GM23338 (cell line): ENCODE measurements at regions not wholly inside any gene's neighbourhood (a gene's known extent, or its start where the extent isn't known, plus 50 kb on each side); places are given as distances from the start of the nearest gene placed in this dataset.

ENCODE experiments used
- ATAC-seq: fragments of 200-7000 bp; cut with Tn5 transposase; 3 replicates; pipeline ENCODE4 v1.9.1; 2020
- DNase-seq: peaks from one replicate; pipeline ENCODE4 v3.0.0-alpha.2; 2015; ENCODE audit warnings: low spot score
- H2AFZ ChIP-seq: fragments of 200-600 bp; sonication (generic); 2 replicates; pipeline ENCODE4 v1.8.0; 2016; ENCODE audit warnings: antibody characterized with exemption, mild to moderate bottlenecking, moderate library complexity
- H3F3A ChIP-seq: fragments of 200-600 bp; sonication (generic); replicated peaks from 2 replicates; pipeline ENCODE4 v1.8.0; 2017; ENCODE audit warnings: antibody characterized with exemption, mixed run types, low read depth
- H3K27ac ChIP-seq: fragments of 200-600 bp; sonication (generic); 2 replicates; pipeline ENCODE4 v1.6.1; 2016; ENCODE audit warnings: low read depth
- H3K27me3 ChIP-seq: fragments of 200-600 bp; sonication (generic); 2 replicates; pipeline ENCODE4 v1.8.0; 2016; ENCODE audit warnings: mild to moderate bottlenecking, mixed run types, moderate library complexity; ENCODE audit not compliant: insufficient read depth
- H3K36me3 ChIP-seq: fragments of 200-600 bp; sonication (generic); 2 replicates; pipeline ENCODE4 v1.8.0; 2016; ENCODE audit warnings: mild to moderate bottlenecking; ENCODE audit not compliant: insufficient read depth
- H3K4me1 ChIP-seq: fragments of 200-600 bp; sonication (generic); 2 replicates; pipeline ENCODE4 v1.8.0; 2016; ENCODE audit warnings: mild to moderate bottlenecking, moderate library complexity; ENCODE audit not compliant: insufficient read depth
- H3K4me2 ChIP-seq: fragments of 200-600 bp; sonication (generic); 2 replicates; pipeline ENCODE4 v1.7.1; 2017; ENCODE audit warnings: mixed run types
- H3K4me3 ChIP-seq: fragments of 200-600 bp; sonication (generic); 2 replicates; pipeline ENCODE4 v1.6.1; 2016; ENCODE audit warnings: mixed run types
- H3K79me2 ChIP-seq: fragments of 200-600 bp; sonication (generic); replicated peaks from 2 replicates; pipeline ENCODE4 v1.8.0; 2017; ENCODE audit warnings: mild to moderate bottlenecking; ENCODE audit not compliant: insufficient read depth
- H3K9me2 ChIP-seq: fragments of 200-600 bp; sonication (generic); 2 replicates; pipeline ENCODE4 v1.8.0; 2017; ENCODE audit not compliant: insufficient read depth
- H4K20me1 ChIP-seq: fragments of 200-600 bp; sonication (generic); replicated peaks from 2 replicates; pipeline ENCODE4 v1.8.0; 2017; ENCODE audit warnings: mild to moderate bottlenecking; ENCODE audit not compliant: insufficient read depth
- H3K27ac Mint-ChIP-seq: 2 replicates; pipeline ENCODE4 v1.8.0; 2020; ENCODE audit warnings: inconsistent platforms, mild to moderate bottlenecking, moderate library complexity, mixed read lengths
- H3K27me3 Mint-ChIP-seq: 3 replicates; pipeline ENCODE4 v1.8.0; 2022; ENCODE audit warnings: low read depth, mild to moderate bottlenecking, moderate library complexity, mixed read lengths, inconsistent platforms; ENCODE audit not compliant: insufficient read depth, poor library complexity
- H3K36me3 Mint-ChIP-seq: 3 replicates; pipeline ENCODE4 v1.8.0; 2021; ENCODE audit warnings: low read depth, mild to moderate bottlenecking, inconsistent platforms, moderate library complexity, mixed read lengths
- H3K4me1 Mint-ChIP-seq: 3 replicates; pipeline ENCODE4 v1.8.0; 2020; ENCODE audit warnings: mild to moderate bottlenecking, inconsistent platforms, mixed read lengths
- H3K4me3 Mint-ChIP-seq: 3 replicates; pipeline ENCODE4 v1.8.0; 2021; ENCODE audit warnings: moderate library complexity, mild to moderate bottlenecking, inconsistent platforms, mixed read lengths
- H3K9me3 Mint-ChIP-seq: 3 replicates; pipeline ENCODE4 v1.8.0; 2020; ENCODE audit warnings: moderate library complexity, mild to moderate bottlenecking, inconsistent platforms, mixed read lengths
- CREB1 ChIP-seq: fragments of 250-450 bp; sonication (Bioruptor Pico); IDR thresholded peaks from 2 replicates; pipeline ENCODE4 v1.5.0; 2020; ENCODE audit warnings: low read depth, mild to moderate bottlenecking, moderate library complexity
- ETS1 ChIP-seq: IDR thresholded peaks from 2 replicates; pipeline ENCODE4 v1.6.1; 2016; ENCODE audit warnings: antibody characterized with exemption
- EZH2 ChIP-seq: fragments of 200-600 bp; sonication (generic); IDR thresholded peaks from one replicate; pipeline ENCODE4 v1.8.0; 2017; ENCODE audit warnings: antibody characterized with exemption, mild to moderate bottlenecking, low read depth; ENCODE audit not compliant: unreplicated experiment
- EZH2phosphoT487 ChIP-seq: fragments of 200-600 bp; sonication (generic); IDR thresholded peaks from one replicate; pipeline ENCODE4 v1.8.1; 2018; ENCODE audit warnings: antibody characterized with exemption; ENCODE audit not compliant: unreplicated experiment
- JUNB ChIP-seq: IDR thresholded peaks from one replicate; pipeline ENCODE4 v1.6.1; 2016; ENCODE audit warnings: antibody characterized with exemption; ENCODE audit not compliant: unreplicated experiment
- NANOG ChIP-seq: IDR thresholded peaks from 2 replicates; pipeline ENCODE4 v1.6.1; 2016; ENCODE audit warnings: antibody characterized with exemption, borderline replicate concordance
- POLR2AphosphoS5 ChIP-seq: IDR thresholded peaks from 2 replicates; pipeline ENCODE4 v1.6.1; 2016; ENCODE audit warnings: antibody characterized with exemption, low read depth
- REST ChIP-seq: IDR thresholded peaks from one replicate; pipeline ENCODE4 v1.6.1; 2018; ENCODE audit warnings: antibody characterized with exemption; ENCODE audit not compliant: unreplicated experiment
- STAT1 ChIP-seq: IDR thresholded peaks from one replicate; pipeline ENCODE4 v1.6.1; 2016; ENCODE audit warnings: antibody characterized with exemption; ENCODE audit not compliant: unreplicated experiment
- ZNF114 ChIP-seq: fragments of 250-450 bp; sonication (Bioruptor Pico); IDR thresholded peaks from 2 replicates; pipeline ENCODE4 v1.5.0; 2020; ENCODE audit warnings: mild to moderate bottlenecking, moderate library complexity
- ZNF331 ChIP-seq: fragments of 250-450 bp; sonication (Bioruptor Pico); IDR thresholded peaks from 2 replicates; pipeline ENCODE4 v1.5.0; 2020; ENCODE audit warnings: low read depth, mild to moderate bottlenecking, moderate library complexity
- TF ChIP-seq, protein P1 (sequence below), 2 experiments: fragments of 200-600 bp in 1 of 2; sonication (generic) in 1 of 2; conservative IDR thresholded peaks; 2 replicates each; pipeline versions ENCODE4 v1.5.1 to v1.6.1; 2016 to 2017; ENCODE audit warnings: antibody characterized with exemption in 2 of 2, low read depth in 2 of 2, mild to moderate bottlenecking in 2 of 2, moderate library complexity in 1 of 2
- TF ChIP-seq, protein P2 (sequence below): fragments of 250-450 bp; sonication (Bioruptor Pico); IDR thresholded peaks from 2 replicates; pipeline ENCODE4 v1.5.0; 2020; ENCODE audit warnings: mild to moderate bottlenecking, moderate library complexity

GRCh38 chr2:173741759-173742158, 223.4 kb downstream of the SP3 start:
- H3K79me2 ChIP-seq: no peaks in the 10 kb centered on the region
- Mint-ChIP-seq H3K36me3 (no peaks in the 10 kb centered on the region), H3K27me3 (peaks cover 2% of the 10 kb centered on the region), H3K9me3 (peaks cover 4% of the 10 kb centered on the region; the same call in 1 of the 3 replicates), H3K27ac (no peak overlapping the region), H3K4me1 (peaks cover 8% of the 10 kb centered on the region; the same call in 2 of the 3 replicates), H3K4me3 (no peak overlapping the region)
- no peak for DNase-seq
- no peaks in the 10 kb centered on the region for H3F3A ChIP-seq
- no peak overlapping the region for H3K4me2 ChIP-seq
- no peak overlapping the region for H3K4me3 ChIP-seq
- H4K20me1 ChIP-seq: no peaks in the 10 kb centered on the region
- H3K9me2 ChIP-seq: no peaks in the 10 kb centered on the region
- H2AFZ ChIP-seq: no peak overlapping the region
- TF ChIP-seq POLR2AphosphoS5 (no peak), CREB1 (no peak), EZH2phosphoT487 (no peak), JUNB (no peak), ZNF114 (no peak), ETS1 (no peak), ZNF331 (CRISPR knock-in tag) (no peak), REST (no peak), STAT1 (no peak), NANOG (no peak), EZH2 (no peak)
- TF ChIP-seq, protein P1, sequence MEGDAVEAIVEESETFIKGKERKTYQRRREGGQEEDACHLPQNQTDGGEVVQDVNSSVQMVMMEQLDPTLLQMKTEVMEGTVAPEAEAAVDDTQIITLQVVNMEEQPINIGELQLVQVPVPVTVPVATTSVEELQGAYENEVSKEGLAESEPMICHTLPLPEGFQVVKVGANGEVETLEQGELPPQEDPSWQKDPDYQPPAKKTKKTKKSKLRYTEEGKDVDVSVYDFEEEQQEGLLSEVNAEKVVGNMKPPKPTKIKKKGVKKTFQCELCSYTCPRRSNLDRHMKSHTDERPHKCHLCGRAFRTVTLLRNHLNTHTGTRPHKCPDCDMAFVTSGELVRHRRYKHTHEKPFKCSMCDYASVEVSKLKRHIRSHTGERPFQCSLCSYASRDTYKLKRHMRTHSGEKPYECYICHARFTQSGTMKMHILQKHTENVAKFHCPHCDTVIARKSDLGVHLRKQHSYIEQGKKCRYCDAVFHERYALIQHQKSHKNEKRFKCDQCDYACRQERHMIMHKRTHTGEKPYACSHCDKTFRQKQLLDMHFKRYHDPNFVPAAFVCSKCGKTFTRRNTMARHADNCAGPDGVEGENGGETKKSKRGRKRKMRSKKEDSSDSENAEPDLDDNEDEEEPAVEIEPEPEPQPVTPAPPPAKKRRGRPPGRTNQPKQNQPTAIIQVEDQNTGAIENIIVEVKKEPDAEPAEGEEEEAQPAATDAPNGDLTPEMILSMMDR (conservative IDR thresholded peaks at IDR 0.05; ENCODE audit: low read depth in 2 of 2): no peak
- TF ChIP-seq, protein P2, sequence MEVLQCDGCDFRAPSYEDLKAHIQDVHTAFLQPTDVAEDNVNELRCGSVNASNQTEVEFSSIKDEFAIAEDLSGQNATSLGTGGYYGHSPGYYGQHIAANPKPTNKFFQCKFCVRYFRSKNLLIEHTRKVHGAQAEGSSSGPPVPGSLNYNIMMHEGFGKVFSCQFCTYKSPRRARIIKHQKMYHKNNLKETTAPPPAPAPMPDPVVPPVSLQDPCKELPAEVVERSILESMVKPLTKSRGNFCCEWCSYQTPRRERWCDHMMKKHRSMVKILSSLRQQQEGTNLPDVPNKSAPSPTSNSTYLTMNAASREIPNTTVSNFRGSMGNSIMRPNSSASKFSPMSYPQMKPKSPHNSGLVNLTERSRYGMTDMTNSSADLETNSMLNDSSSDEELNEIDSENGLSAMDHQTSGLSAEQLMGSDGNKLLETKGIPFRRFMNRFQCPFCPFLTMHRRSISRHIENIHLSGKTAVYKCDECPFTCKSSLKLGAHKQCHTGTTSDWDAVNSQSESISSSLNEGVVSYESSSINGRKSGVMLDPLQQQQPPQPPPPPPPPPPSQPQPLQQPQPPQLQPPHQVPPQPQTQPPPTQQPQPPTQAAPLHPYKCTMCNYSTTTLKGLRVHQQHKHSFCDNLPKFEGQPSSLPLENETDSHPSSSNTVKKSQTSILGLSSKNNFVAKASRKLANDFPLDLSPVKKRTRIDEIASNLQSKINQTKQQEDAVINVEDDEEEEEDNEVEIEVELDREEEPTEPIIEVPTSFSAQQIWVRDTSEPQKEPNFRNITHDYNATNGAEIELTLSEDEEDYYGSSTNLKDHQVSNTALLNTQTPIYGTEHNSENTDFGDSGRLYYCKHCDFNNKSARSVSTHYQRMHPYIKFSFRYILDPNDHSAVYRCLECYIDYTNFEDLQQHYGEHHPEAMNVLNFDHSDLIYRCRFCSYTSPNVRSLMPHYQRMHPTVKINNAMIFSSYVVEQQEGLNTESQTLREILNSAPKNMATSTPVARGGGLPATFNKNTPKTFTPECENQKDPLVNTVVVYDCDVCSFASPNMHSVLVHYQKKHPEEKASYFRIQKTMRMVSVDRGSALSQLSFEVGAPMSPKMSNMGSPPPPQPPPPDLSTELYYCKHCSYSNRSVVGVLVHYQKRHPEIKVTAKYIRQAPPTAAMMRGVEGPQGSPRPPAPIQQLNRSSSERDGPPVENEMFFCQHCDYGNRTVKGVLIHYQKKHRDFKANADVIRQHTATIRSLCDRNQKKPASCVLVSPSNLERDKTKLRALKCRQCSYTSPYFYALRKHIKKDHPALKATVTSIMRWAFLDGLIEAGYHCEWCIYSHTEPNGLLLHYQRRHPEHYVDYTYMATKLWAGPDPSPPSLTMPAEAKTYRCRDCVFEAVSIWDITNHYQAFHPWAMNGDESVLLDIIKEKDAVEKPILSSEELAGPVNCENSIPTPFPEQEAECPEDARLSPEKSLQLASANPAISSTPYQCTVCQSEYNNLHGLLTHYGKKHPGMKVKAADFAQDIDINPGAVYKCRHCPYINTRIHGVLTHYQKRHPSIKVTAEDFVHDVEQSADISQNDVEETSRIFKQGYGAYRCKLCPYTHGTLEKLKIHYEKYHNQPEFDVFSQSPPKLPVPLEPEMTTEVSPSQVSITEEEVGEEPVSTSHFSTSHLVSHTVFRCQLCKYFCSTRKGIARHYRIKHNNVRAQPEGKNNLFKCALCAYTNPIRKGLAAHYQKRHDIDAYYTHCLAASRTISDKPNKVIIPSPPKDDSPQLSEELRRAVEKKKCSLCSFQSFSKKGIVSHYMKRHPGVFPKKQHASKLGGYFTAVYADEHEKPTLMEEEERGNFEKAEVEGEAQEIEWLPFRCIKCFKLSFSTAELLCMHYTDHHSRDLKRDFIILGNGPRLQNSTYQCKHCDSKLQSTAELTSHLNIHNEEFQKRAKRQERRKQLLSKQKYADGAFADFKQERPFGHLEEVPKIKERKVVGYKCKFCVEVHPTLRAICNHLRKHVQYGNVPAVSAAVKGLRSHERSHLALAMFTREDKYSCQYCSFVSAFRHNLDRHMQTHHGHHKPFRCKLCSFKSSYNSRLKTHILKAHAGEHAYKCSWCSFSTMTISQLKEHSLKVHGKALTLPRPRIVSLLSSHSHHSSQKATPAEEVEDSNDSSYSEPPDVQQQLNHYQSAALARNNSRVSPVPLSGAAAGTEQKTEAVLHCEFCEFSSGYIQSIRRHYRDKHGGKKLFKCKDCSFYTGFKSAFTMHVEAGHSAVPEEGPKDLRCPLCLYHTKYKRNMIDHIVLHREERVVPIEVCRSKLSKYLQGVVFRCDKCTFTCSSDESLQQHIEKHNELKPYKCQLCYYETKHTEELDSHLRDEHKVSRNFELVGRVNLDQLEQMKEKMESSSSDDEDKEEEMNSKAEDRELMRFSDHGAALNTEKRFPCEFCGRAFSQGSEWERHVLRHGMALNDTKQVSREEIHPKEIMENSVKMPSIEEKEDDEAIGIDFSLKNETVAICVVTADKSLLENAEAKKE (CRISPR knock-in tag): no peak
- no peaks in the 10 kb centered on the region for H3K36me3 ChIP-seq
- H3K27me3 ChIP-seq: no peaks in the 10 kb centered on the region
- no peak for ATAC-seq
- no peak overlapping the region for H3K27ac ChIP-seq
- peaks cover 8% of the 10 kb centered on the region for H3K4me1 ChIP-seq
